Activated naive CD4-positive, alpha-beta T cell treated with anti-CD3 and anti-CD28 coated beads, Interleukin-2, amount 50 U/mL, for 16 hours (primary cell): ENCODE measurements at regions not wholly inside any gene's neighbourhood (a gene's known extent, or its start where the extent isn't known, plus 50 kb on each side); places are given as distances from the start of the nearest gene placed in this dataset.

ENCODE experiments used
- DNase-seq: peaks from one replicate; pipeline ENCODE4 v3.0.0-alpha.2; 2020

DNA sequence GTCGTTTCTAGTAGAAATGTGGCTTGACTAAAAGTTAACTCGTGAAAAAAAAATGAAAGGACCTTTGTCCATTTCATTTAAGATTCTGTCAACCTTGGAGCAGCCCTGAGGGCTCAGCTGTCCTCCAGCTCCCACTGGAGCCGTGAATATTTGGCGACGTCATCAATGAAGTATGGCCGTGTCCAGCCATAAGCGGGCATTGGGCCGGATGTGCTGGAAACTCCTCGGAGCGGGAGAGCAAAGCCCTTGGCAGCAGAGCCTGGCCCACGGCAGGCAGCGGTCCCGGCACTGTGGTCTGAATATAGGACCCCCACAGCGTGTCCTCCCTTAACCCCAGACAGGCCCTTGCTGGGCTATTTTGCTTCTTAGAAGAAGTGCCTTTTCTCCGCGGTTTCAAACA is 50.0 kb downstream of the JAKMIP3 start:
- no peak for DNase-seq

DNA sequence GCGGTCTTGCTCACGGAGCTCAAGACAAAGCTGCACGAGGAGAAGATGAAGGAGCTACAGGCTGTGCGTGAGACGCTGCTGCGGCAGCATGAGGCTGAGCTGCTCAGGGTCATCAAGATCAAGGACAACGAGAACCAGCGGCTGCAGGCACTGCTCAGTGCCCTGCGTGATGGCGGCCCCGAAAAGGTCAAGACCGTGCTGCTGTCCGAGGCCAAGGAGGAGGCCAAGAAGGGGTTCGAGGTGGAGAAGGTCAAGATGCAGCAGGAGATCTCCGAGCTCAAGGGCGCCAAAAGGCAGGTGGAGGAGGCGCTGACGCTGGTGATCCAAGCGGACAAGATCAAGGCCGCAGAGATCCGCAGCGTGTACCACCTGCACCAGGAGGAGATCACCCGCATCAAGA is 51.4 kb downstream of the JAKMIP3 start:
- no peak for DNase-seq

DNA sequence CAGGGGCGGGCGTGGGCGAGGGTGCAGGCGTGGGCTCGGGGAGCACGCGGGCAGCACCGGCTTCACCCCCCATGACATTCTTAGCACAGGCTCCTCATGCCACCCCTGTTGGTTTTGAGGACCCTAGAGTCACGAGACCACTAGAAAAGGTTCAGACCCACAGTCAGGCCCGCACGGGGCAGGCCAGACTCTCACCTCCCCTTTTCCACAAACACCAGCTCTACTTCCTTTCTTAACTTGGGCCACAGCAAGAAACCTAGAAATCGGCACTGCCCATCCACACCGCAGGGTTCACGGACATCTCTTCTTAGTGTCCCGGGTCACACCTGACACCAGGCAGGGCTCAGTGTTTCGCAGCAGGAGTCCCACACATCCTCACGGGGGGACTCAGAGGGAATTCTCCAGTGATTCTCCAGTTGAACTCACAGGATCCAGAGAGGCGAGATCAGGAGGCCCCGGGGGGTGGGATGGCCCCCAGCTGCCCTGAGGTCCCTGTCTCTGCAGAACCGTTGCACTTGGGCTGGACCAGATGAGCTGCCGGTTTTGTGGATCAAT is 52.0 kb downstream of the JAKMIP3 start:
- DNase-seq: no peak

DNA sequence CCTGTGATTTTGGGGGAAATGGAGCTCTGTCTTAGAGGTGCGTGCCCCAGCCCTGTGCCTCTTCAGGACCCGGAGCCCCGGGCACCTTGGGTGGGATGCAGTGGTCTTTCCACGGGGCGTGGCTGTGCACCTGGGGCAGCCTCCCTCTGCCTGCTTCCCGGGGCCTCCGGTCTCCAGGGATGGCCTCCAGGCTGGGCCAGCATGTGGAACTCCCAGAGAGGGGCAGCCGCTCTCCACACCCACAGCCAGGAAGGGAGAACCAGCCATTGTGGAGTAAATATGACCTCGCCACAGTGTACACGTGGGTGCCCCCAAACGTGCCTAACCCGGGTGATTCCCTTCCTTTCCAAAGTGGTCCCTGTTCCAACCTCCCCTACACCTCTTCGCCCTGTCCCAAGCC is 52.6 kb downstream of the JAKMIP3 start:
- DNase-seq: no peak

DNA sequence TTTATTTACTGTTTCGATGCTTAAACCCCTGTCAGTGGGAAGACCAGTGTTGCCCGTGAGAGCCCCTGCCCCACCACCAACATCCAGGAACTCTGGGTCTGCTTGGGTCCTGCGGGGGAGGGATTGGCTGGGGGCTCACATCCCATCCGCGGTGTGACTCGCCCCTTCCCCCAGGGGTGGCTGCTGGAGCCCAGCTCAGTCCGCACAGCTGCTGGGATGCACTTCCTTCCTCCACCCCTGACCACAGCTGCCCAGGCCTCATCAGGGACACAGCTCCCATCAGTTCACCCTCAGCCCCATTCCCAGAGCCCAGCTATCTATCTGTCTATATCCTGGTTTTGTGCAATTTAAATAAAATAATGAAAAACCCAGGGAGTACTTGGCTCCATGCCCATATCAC is 54.5 kb downstream of the JAKMIP3 start:
- no peak for DNase-seq

DNA sequence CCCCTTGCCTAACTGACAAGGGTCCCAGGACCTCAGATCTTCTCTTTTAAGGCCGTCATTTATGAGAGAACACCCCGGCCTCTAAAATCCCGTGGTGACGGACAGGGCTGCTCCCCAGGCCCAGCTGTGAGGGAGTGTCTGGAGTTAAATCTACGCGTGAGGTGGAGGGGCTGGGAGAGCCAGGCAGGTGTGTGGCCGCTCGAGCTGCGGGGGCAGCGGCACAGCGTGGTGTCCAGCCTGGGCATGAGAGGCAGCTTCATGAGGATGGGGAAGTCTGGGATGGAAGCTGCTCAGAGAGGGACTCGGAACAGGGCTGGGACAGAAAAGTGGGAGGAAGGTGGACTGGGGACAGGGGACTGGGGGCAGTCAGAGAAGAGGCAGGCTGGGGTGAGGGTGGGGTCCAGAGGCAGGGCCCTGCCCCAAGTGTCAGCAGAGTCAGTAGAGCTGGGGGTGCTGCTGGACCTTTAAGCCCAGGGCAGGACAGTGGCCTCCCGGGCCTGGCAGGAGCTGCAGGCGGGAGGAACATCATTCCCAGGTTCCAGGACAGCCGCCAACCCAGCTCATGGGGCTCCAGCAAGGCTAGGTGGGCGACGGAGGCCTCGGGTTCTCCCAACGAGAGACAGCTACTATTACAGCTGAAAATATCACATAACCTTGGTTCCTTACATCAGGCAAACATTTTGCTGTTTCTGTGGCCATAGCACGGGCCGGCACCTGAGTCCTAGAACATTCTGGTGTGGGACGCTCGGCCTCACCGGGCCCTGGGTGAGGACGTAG is 55.2 kb downstream of the JAKMIP3 start:
- no peak for DNase-seq

DNA sequence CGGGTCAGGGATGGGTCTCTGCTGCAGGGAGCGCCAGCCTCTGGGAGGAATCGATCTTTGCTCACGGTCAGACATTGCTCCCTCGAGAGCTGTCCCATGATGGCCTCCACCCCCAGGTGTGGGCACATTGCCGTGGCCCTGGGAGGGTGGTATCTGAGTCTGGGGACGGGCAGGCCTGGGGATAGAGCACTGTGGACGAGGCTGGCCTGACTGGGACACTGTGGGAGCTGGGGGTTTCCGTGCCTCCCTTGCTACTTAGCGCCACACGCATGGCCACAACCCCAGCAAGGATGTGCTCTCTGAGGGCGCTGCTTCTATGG is 55.7 kb downstream of the JAKMIP3 start:
- DNase-seq: no peak

DNA sequence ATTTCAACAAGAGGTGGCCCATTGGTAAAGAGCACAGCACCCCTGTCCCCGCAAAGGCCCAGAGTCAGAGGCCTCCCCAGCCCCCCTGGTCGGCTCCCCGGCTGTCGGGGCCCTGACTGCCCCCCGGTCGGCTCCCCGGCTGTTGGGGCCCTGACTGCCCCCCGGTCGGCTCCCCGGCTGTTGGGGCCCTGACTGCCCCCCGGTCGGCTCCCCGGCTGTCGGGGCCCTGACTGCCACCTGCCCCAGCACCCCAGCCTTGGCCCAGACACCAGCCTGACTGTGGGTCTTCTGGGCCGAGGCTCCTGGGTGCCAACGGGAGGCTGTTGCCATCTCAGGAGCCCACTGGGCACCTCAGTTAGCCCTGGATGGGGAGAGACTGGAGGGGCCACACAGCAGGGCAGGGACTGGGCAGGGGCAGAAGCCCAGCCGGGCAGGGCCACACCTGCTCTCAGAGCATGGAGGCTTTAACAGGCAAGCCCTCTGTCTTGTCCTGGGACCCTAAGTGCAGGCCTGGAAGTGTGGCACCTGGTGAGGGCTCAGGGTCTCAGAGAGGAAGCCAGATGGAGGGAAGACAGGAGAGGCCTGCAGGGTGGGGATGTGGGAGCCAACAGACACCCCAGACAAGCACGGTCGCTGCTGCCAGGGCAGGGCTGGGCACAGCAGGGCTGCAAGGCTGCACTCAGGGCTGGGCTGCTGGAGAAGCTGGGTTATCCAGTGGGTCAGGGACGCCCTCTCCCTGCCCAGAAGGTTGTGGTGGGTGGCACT is 56.5 kb downstream of the JAKMIP3 start:
- no peak for DNase-seq

DNA sequence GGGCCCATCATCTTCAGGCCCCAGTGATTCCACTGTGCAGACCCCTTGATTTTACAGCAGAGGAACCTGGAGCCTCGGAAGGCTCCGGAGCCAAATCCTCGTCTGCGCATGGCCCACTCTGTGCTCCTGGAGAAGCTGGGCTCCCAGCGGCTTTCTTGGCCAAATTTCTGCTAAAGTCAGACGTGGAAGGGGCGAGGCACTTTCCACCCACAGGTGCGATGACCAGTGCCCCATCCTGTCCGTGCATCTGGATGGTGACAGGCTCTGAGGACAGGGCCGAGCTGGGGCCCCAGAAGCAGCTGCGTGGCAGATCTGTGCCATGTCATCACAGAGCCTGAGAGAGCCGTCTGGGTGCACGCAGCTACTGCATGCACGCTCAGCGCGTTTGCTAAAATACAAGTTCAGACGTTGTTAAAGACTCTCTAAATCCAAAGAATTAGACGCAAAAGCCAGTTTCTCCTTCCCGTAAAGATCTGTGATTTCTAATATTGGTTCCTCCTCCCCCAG is 57.2 kb downstream of the JAKMIP3 start:
- no peak for DNase-seq

DNA sequence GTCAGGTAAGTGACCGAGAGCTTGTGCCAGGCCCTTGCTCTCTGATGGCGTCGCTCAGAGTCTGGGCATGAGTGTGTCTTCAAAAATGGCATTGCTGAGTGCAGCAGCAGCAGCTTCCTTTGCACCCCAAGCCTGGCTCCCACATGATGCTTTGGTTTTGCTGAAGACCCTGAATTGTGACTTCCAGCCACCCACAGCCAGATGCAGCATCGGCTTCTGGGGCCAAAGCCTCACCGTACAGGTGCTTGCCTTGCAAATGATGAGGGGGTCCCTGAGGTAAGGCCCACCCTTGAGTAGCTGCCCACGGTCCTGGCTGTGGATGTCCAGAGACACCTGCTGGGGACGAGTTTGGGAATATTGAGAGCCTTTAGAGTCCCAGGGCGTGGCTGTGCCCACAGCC is 57.9 kb downstream of the JAKMIP3 start:
- DNase-seq: no peak

DNA sequence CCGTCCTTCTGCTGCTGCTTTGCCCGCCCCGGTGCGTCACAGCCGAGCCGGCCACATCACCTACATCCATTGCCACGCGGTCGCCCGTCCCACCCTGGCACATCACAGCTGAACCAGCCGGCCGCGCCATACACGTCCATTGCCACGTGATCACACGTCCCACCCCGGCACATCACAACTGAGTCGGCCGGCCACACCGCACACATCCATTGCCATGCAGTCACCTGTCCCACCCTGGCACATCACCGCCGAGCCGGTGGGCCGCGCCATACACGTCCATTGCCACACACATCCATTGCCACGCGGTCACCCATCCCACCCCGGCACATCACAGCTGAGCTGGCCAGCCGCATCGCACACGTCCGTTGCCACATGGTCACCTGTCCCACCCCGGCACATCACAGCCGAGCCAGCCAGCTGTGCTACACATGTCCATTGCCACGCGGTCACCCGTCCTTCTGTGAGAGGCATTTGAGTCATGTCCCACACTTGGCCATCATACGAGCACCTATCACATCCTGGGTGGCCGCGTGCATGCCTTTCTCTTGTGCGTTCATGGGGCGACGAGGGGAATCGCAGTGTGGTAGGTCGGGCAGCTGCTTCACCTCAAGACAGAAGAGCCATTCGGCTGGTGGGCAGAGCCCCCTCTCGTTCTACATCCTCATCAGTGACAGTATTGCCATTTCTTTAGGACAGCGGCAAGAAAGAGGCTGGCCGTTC is 58.6 kb downstream of the JAKMIP3 start:
- DNase-seq: no peak

DNA sequence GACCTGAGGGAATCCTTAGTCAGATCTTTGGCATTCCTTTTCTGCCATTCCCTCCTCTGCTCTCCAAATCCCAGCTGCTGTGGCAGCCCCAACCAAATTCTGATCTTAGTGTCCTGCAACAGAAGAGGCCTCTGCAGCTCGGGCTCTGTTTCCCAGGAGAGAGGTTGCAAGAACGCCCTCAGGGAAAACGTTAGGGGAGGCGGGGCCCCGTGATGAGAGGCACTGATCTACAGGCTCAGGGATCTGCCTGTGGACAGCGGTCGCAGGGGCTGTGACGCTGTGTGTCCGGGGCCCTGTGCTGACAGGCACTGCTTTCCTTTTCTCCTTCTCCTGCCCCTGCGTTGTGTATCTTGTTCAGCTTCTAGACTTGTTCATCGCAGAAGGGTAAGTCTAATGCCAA is 57.3 kb upstream of the DPYSL4 start:
- DNase-seq: peak; percentile 1

DNA sequence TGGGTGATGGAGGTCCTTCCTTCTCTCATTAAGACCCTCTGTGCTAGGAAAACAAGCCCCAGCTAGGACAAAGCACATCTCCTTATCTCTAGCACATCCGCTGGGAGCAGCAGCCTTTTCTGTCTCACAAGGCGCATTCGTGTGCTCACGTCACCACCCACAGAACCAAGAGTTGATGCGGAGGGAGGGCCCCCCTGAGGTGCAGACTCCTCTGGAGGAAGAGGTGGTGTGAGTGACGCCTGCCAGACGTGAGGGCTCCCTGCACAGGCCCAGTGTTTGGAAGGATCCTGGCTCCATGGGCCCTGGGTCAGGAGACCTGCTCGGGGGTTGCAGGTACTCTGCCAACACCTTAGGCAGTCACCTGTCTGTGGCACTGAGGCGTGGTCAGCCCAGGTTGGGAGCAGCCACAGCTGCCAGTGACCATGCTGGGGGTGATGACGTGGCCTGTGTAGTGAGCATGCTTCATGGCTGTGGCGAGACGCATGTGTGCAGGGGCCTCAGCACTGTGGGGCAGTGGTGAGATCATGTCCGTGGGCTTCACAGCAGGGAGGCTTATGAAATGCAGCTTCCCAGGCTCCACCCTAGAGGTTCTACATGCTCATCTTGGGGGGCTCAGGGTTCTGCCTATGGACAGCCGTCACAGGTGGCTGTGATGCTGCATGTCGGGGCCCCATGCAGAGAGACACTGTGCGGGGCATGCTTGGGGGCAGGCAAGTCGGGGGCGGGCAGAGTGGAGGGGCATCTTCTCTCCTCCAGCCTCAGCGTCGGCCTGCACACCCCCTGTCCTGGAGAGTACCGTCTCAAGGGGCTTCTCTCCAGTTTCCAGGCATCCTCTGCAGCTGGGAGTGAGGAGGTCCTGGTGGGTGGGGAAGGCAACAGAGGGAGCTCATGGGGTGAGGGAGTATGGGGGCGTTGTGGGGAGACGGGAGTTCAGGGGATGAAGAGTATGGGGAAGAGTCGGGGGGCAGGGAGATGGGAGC is 56.2 kb upstream of the DPYSL4 start:
- DNase-seq: no peak

DNA sequence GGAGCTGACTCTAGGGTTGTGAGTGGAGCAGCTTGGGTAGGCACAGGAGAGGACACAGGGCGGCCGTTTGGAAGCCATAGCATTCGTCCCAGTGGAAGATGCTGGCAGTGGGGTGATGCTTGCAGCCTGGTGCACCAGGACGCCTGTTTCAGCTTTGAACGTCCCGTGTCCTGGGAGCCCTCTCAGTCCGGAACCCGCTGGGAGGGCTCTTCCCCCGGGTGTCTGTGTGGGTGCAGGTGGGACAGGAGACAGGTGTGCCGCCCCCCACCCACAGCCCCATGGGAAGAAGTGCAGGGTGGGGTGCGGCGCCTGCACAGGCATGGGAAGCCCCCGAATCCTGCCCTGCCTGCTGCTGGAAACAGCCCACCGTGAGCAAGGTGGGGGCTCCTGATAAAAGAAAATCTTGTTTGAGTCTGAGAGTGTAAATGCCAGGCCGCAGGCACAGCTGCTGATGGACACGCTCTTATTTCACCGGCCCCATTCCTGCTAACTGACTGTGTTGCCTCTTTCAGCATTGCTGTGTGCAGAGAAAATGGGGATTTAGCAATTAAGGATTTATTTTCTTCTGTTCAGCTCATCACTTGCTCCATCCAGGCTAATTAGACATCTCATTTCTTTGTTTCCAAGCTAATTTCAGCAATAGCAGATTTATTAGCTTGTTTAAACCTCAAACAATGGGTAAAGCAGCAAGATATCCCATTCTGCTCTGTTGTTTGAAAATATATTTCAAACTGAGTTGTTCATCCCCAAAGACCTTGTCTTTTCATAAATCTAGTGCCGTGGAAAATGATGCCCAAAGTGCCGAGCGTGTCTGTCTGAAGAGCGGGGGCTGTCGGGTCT is 54.9 kb upstream of the DPYSL4 start:
- DNase-seq: peak; percentile 4

DNA sequence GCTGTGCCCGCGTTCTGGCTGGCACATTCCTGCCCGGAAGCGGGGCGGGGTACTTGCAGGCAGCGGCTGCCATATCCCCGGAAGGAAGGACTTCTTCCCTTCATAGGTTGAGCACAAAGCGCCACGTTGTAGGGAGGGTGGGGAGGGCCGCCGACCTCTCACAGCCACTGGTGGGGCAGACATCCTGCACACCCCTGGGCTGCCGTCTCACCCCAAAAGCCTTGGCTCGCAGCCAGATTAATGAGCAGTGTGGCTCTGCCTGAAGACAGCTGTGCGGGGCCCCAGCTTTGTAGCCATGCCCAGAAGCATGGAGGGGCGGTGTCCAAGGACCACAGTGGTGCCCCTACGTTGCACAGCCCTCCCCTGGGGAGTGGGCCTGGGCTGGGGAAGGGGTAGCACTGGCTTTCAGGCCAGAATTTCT is 54.3 kb upstream of the DPYSL4 start:
- DNase-seq: peak; percentile 9

DNA sequence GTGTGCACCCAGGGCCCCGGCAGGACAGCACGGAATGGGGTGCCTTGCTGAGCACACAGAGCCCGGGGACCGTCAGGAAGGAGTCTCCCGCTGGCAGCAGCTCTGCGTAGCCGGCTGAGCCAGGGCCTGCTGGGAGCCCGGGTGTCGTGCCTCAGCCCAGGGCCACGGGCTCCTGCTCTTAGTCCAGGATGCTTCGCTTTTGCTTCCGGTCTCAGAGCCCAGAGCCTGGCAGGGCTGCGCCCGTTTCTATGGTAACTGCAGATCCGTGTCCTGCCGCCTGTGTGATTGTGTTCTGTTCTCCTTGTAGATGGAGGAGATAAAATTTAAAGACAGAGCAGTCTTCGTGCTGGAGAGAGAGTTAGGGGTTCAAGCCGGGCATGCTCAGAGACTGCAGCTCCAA is 53.7 kb upstream of the DPYSL4 start:
- peak; percentile 4 for DNase-seq

DNA sequence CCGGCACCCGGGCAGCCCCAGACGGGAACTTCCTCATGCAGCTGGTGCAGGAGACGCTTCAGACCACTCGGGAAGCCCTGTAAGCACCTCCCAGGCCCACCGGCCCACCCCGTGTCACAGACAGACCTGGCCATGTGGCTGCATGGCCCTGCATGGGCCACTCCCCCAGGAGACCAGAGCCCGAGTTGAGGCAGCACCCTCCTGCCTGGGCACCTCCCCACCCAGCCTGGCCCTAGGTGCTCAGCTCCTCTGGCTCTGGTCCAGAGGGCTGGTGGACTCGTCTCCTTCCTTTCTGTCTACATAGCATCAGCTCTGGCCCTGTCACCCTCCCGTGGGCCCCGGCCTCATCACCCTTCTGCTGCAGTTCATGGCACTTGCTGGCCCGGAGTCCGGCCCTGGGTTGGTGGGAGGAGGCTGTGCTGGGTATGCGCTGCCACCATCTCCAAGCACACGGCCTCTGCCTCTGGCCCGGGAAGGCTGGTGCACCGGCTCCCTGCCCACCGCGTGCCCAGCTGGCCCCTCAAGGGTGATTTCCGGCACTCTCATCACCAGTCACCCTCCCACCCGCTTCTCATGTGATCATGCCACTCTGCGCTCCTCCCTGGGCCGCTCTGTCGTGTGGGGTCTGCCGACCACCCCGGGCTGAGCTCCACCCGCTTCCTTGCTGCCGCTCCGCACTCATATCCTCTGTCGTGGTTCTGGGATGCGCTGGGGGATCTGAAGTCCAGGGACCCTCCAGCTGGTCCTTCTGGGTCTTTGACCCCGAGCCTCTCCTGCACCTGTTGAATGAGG is 53.1 kb upstream of the DPYSL4 start:
- peak; percentile 9 for DNase-seq

DNA sequence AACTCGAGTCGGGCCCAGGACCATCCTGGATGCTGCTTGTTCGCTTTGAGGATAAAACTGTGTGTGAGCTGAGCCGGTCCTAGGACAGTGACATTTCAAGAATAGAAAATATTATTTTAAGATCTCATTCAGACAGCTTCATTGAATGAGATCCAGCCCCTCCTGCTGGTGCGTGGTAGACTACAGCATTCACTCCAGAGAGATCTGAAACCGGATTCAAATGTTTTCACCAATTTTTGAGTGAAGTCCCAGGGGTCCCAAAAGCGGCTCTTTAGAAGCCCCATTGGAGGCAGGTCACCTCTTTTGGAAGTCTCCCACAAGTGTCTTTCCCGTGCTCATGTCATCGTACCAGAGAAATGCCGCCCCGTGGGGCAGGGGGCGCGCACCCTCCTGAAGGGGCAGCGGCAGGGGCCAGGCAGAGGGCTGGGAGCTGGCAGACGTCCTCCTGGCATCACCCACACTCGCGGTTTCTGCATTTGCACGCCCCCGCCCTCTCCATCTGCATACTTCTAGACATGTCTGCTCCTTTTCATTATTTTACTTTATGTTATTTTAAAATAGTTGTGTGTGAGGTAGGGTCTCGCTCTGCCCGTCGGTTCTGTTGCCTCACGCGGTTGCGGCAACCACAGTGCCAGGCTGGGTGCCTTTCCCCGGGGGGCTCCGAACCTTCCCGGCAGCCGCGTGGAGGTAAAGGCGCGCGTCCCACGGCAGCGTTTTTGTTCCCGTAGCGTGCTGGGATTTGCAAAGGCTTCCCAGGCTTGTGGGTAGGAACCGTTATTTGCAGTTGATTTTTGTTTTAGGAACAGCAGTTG is 52.3 kb upstream of the DPYSL4 start:
- no peak for DNase-seq

DNA sequence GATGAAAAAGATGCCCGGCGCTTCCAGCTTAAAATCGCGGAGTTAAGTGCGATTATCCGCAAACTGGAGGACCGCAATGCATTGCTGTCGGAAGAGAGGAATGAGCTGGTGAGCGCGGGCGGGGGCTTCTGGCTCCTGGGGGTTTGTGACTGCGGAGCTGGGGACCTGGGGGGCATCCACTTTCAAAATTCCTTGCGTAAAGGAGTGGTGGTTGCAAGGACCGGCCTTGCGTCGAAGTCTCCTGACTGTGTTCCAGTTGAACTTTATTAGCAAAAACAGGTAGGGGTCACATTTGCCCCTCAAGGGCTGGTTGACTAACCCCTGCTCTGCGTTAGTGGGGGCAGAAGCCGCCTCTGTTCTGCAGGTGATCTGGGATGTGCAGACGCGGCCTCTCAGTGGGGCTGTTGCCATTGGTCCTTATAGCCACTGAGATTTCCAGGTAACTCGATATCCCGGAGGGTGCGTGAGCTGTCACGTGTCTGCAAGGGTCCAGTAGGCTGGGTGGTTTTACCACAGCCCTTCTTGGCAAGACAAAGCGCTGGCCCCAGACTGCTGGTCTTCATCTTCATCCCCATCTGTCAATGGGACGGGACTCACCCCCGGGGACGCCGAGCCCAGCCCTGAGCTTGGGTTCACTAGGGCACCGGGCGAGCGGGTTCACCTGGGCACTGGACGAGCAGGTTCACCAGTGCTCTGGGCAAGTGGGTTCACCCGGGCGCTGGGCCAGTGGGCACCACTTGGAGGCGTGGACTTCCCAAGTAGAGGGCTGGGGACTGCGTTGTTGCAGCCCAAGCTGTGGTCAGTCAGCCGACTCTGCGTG is 51.5 kb upstream of the DPYSL4 start:
- peak; percentile 9 for DNase-seq
